ENCODE measurements at regions not wholly inside any gene's neighbourhood (a gene's known extent, or its start where the extent isn't known, plus 50 kb on each side); places are given as distances from the start of the nearest gene placed in this dataset.

DNA sequence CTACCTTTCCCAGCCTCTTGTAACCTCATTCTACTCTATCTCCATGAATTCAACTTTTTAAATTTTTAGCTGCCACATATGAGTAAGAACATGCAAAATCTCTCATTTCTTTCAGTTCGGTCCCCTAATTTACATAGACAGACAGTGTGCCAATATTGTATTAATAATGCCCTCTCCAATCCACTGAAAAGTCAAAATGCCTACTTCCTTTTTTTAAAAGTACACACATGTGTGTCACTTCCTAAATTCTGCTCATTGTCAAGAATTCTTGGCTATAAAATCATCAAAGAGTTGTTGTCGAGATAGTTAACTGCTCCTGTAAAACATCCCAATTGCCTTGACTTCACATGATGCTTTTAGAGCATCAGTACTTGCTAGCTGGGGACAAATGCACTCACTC, 84.2 kb upstream of the IL12A start (continued):
- TF ChIP-seq ZNF462 (CRISPR knock-in tag; IDR thresholded peaks at IDR 0.05) (no peak), STAT1 (IDR thresholded peaks at IDR 0.05; ENCODE audit: unreplicated experiment) (no peak)

DNA sequence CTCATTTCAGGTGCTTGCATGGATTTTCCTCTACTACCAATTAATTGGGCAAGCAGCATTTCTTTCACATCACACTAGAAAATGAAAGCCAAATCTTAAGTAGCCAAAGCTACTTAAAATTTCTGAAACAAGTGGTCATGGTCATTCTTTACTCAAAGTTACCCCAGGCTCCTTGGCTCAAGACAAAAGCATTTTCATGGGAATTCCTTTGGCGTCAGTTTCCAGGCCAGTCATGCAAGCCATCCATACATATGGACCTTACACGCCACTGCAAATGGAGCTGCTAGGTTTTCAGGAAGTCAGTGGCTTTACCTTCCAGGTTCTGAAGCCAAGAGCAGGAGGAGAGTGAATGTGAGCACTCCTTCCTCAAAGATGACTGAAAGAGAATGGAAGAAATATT, 83.7 kb upstream of the IL12A start:
- no peak overlapping the region for H3K4me3 ChIP-seq
- Mint-ChIP-seq H3K36me3 (ENCODE audit: low read depth) (no peaks in the 10 kb centered on the region; the same call in 2 of the 3 replicates), H3K27ac (no peak overlapping the region), H3K27me3 (ENCODE audit: insufficient read depth, low read depth, poor library complexity) (no peaks in the 10 kb centered on the region), H3K9me3 (no peaks in the 10 kb centered on the region), H3K4me1 (peaks cover 6% of the 10 kb centered on the region; the same call in 2 of the 3 replicates), H3K4me3 (no peak overlapping the region)
- H4K20me1 ChIP-seq (replicated peaks; ENCODE audit: insufficient read depth) = 0 out of 2 replicates have a peak, but pooled peaks cover 4% of the 10 kb centered on the region
- H3K9me2 ChIP-seq (ENCODE audit: insufficient read depth) = no peaks in the 10 kb centered on the region
- DNase-seq (ENCODE audit: low spot score) = no peak
- ATAC-seq = no peak
- no peaks in the 10 kb centered on the region for H3K27me3 ChIP-seq (ENCODE audit: insufficient read depth)
- no peaks in the 10 kb centered on the region for H3F3A ChIP-seq (replicated peaks; ENCODE audit: low read depth)
- H3K27ac ChIP-seq (ENCODE audit: low read depth) = no peak overlapping the region
- peaks cover 6% of the 10 kb centered on the region; the same call in 1 of the 2 replicates for H3K4me1 ChIP-seq (ENCODE audit: insufficient read depth)
- no peak overlapping the region; the same call in 1 of the 2 replicates for H2AFZ ChIP-seq
- no peak overlapping the region for H3K4me2 ChIP-seq
- no peaks in the 10 kb centered on the region for H3K79me2 ChIP-seq (replicated peaks; ENCODE audit: insufficient read depth)
- no peaks in the 10 kb centered on the region for H3K36me3 ChIP-seq (ENCODE audit: insufficient read depth)
- no peak for TF ChIP-seq EZH2phosphoT487 (IDR thresholded peaks at IDR 0.05; ENCODE audit: unreplicated experiment)
- no peak for TF ChIP-seq CREB1 (CRISPR knock-in tag; IDR thresholded peaks at IDR 0.05; ENCODE audit: low read depth)
- no peak for TF ChIP-seq NANOG (IDR thresholded peaks at IDR 0.05; ENCODE audit: borderline replicate concordance)
- no peak for TF ChIP-seq REST (IDR thresholded peaks at IDR 0.05; ENCODE audit: unreplicated experiment)
- TF ChIP-seq, protein P1, sequence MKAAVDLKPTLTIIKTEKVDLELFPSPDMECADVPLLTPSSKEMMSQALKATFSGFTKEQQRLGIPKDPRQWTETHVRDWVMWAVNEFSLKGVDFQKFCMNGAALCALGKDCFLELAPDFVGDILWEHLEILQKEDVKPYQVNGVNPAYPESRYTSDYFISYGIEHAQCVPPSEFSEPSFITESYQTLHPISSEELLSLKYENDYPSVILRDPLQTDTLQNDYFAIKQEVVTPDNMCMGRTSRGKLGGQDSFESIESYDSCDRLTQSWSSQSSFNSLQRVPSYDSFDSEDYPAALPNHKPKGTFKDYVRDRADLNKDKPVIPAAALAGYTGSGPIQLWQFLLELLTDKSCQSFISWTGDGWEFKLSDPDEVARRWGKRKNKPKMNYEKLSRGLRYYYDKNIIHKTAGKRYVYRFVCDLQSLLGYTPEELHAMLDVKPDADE (IDR thresholded peaks at IDR 0.05) = no peak
